GM12878 (cell line): ENCODE measurements at regions not wholly inside any gene's neighbourhood (a gene's known extent, or its start where the extent isn't known, plus 50 kb on each side); places are given as distances from the start of the nearest gene placed in this dataset.

Experiments
- ATAC-seq: fragments of 200-7000 bp; cut with Tn5 transposase; 3 replicates; pipeline ENCODE4 v1.9.1; 2020; ENCODE audit warnings: mild to moderate bottlenecking, moderate library complexity
- BruUV-seq: library from RNA; stranded (reverse); fragments of 400-500 nt; replicated peaks from 2 replicates; lab custom pipeline; 2021; lab: Mats Ljungman, UMichigan
- CTCF ChIA-PET: fragments of 300-600 bp; sonication (Branson Sonifier 250); formaldehyde crosslinking; extraction: SDS; loops from one replicate; lab custom pipeline; 2021; ENCODE audit warnings: inconsistent platforms; lab: Yijun Ruan, JAX
- POLR2A ChIA-PET: fragments of 350-600 bp; formaldehyde crosslinking; extraction: SDS; loops from one replicate; lab custom pipeline; 2021; ENCODE audit warnings: inconsistent platforms; lab: Charles Lee
- RAD21 ChIA-PET: fragments of 300-600 bp; sonication (Branson Sonifier 250); formaldehyde crosslinking; loops from one replicate; lab custom pipeline; 2023; ENCODE audit warnings: antibody characterized with exemption; ENCODE audit not compliant: unreplicated experiment; lab: Charles Lee
- SMC1A ChIA-PET: fragments of 300-600 bp; sonication (Branson Sonifier 250); formaldehyde crosslinking; loops from one replicate; lab custom pipeline; 2023; ENCODE audit not compliant: unreplicated experiment, uncharacterized antibody; lab: Charles Lee
- DNase-seq: peaks from one replicate; pipeline ENCODE4 v3.0.0-alpha.2; 2011; ENCODE audit warnings: low read depth, low spot score
- FAIRE-seq: peaks from 3 replicates; lab custom pipeline; 2011; peaks lifted over from hg19 to GRCh38; lab: Jason Lieb, UNC
- H2AFZ ChIP-seq: 2 replicates; pipeline ENCODE4 v1.6.0; 2011; ENCODE audit warnings: low read depth, low read length, control low read depth; ENCODE audit not compliant: control insufficient read depth
- H3K27ac ChIP-seq: 2 replicates; pipeline ENCODE4 v1.5.1; 2011; ENCODE audit warnings: control low read depth; ENCODE audit not compliant: control insufficient read depth, insufficient read depth
- H3K27me3 ChIP-seq, 2 experiments: replicated peaks in 1 of 2; 2 replicates each; pipeline versions ENCODE4 v1.6.0 to v1.6.1; 2011; ENCODE audit warnings: low read length in 1 of 2; ENCODE audit not compliant: control insufficient read depth in 2 of 2, insufficient read depth in 2 of 2
- H3K36me3 ChIP-seq, 2 experiments: 2 replicates each; pipeline ENCODE4 v1.5.1; 2011; ENCODE audit warnings: low read length in 1 of 2; ENCODE audit not compliant: control insufficient read depth in 2 of 2, insufficient read depth in 2 of 2
- H3K4me1 ChIP-seq: 2 replicates; pipeline ENCODE4 v1.6.1; 2011; ENCODE audit warnings: mild to moderate bottlenecking, low read length, moderate library complexity, mixed read lengths; ENCODE audit not compliant: control insufficient read depth, insufficient read depth
- H3K4me2 ChIP-seq: 2 replicates; pipeline ENCODE4 v1.6.0; 2011; ENCODE audit warnings: control low read depth; ENCODE audit not compliant: control insufficient read depth, insufficient read depth
- H3K4me3 ChIP-seq: fragments of 200-600 bp; sonication (generic); 2 replicates; pipeline ENCODE4 v1.5.1; 2016
- H3K79me2 ChIP-seq: 2 replicates; pipeline ENCODE4 v1.6.0; 2011; ENCODE audit warnings: low read length; ENCODE audit not compliant: control insufficient read depth, insufficient read depth
- H3K9ac ChIP-seq: 2 replicates; pipeline ENCODE4 v1.8.0; 2011; ENCODE audit warnings: low read length, control low read depth, mixed read lengths; ENCODE audit not compliant: control insufficient read depth, insufficient read depth
- H3K9me3 ChIP-seq: replicated peaks from 3 replicates; pipeline ENCODE4 v1.5.1; 2011; ENCODE audit warnings: mild to moderate bottlenecking, low read length; ENCODE audit not compliant: control insufficient read depth, insufficient read depth
- H4K20me1 ChIP-seq: 2 replicates; pipeline ENCODE4 v1.6.0; 2011; ENCODE audit not compliant: control insufficient read depth, insufficient read depth
- BCL11A ChIP-seq: IDR thresholded peaks from 2 replicates; pipeline ENCODE4 v1.6.1; 2011; ENCODE audit warnings: low read depth, low read length
- CEBPB ChIP-seq, 2 experiments: fragments of 150-350 bp in 1 of 2; IDR thresholded peaks; 2 replicates each; pipeline ENCODE4 v1.6.1; 2012 to 2014; ENCODE audit warnings: low read depth in 2 of 2, low read length in 2 of 2, borderline replicate concordance in 1 of 2, inconsistent platforms in 1 of 2
- EGR1 ChIP-seq, 2 experiments: IDR thresholded peaks; 1 replicate in 1 of 2; 2 replicates in 1 of 2; pipeline ENCODE4 v1.6.1; 2011 to 2012; ENCODE audit warnings: low read depth in 2 of 2, low read length in 2 of 2, borderline replicate concordance in 1 of 2, mild to moderate bottlenecking in 1 of 2, moderate library complexity in 1 of 2
- GABPA ChIP-seq: IDR thresholded peaks from 2 replicates; pipeline ENCODE4 v1.6.1; 2014; ENCODE audit warnings: antibody characterized with exemption, low read depth, mild to moderate bottlenecking, inconsistent platforms
- HDAC2 ChIP-seq: fragments of 200-600 bp; sonication (generic); IDR thresholded peaks from 2 replicates; pipeline ENCODE4 v1.6.1; 2017
- IKZF1 ChIP-seq: fragments of 450-650 bp; conservative IDR thresholded peaks from 2 replicates; pipeline ENCODE4 v1.6.1; 2017; ENCODE audit warnings: antibody characterized with exemption, mild to moderate bottlenecking
- MTA2 ChIP-seq: fragments of 450-650 bp; IDR thresholded peaks from 2 replicates; pipeline ENCODE4 v1.6.1; 2016; ENCODE audit warnings: low read depth, mild to moderate bottlenecking, moderate library complexity
- MTA3 ChIP-seq: IDR thresholded peaks from 2 replicates; pipeline ENCODE4 v1.6.1; 2012; ENCODE audit warnings: low read length, inconsistent platforms, borderline replicate concordance
- NBN ChIP-seq: fragments of 450-650 bp; IDR thresholded peaks from 2 replicates; pipeline ENCODE4 v1.6.1; 2016
- RAD21 ChIP-seq: IDR thresholded peaks from 2 replicates; pipeline ENCODE4 v1.6.1; 2011; ENCODE audit warnings: mild to moderate bottlenecking, low read depth, low read length, moderate library complexity; ENCODE audit not compliant: insufficient read depth
- SMAD5 ChIP-seq: IDR thresholded peaks from 2 replicates; pipeline ENCODE4 v1.6.1; 2016; ENCODE audit warnings: antibody characterized with exemption, low read depth
- TARDBP ChIP-seq: IDR thresholded peaks from 2 replicates; pipeline ENCODE4 v1.6.1; 2016; ENCODE audit warnings: borderline replicate concordance
- YY1 ChIP-seq: IDR thresholded peaks from 2 replicates; pipeline ENCODE4 v1.6.1; 2011; ENCODE audit warnings: low read depth, mild to moderate bottlenecking, low read length
- ZBED1 ChIP-seq: IDR thresholded peaks from 2 replicates; pipeline ENCODE4 v1.6.1; 2016; ENCODE audit warnings: borderline replicate concordance
- ZNF207 ChIP-seq: fragments of 450-650 bp; IDR thresholded peaks from 2 replicates; pipeline ENCODE4 v1.6.1; 2014; ENCODE audit warnings: antibody characterized with exemption, mild to moderate bottlenecking, borderline replicate concordance
- ZNF592 ChIP-seq: fragments of 450-650 bp; IDR thresholded peaks from 2 replicates; pipeline ENCODE4 v1.6.1; 2017; ENCODE audit warnings: mild to moderate bottlenecking, moderate library complexity
- WGBS: methylation state at CpG from one replicate; pipeline ENCODE4 v1.1.6; 2016; ENCODE audit warnings: low lambda C conversion rate; ENCODE audit not compliant: insufficient replicate concordance, insufficient coverage; ENCODE audit errors: missing lambda C conversion rate; 5-methylcytosine and 5-hydroxymethylcytosine counted together
- in situ Hi-C: fragments of 300-500 bp; cut with MboI; formaldehyde crosslinking; loops from 9 replicates; pipeline ENCODE4 v1.14.3; 2018; ENCODE audit warnings: mixed read lengths
- intact Hi-C: fragments of 100-400 bp; cut with micrococcal nuclease; formaldehyde crosslinking; loops from one replicate; pipeline ENCODE4 v1.14.2; 2022; ENCODE audit not compliant: unreplicated experiment
- TF ChIP-seq, protein P1 (sequence below): fragments of 150-350 bp; IDR thresholded peaks from 2 replicates; pipeline ENCODE4 v1.6.1; 2016; ENCODE audit warnings: low read depth, low read length

- POLR2A ChIA-PET = interaction anchor here (1.3 kb wide), 1 partner anchor 43 kb away, joined by 3 read pairs; no protein-coding TSS in a partner anchor
- intact Hi-C loops (no loop called here), in situ Hi-C loops (no loop called here)
- ATAC-seq (peak; percentile 84), FAIRE-seq (peak; percentile 72), DNase-seq (peak; percentile 42)
- H3K36me3 ChIP-seq = no peaks in the 10 kb centered on the region
- CTCF ChIA-PET = interaction anchor here (0.5 to 1.2 kb wide), 3 partner anchors 43 to 234 kb away, joined by 3 to 5 read pairs (median 3); no protein-coding TSS in a partner anchor
- SMC1A ChIA-PET = interaction anchor here (0.7 to 1.2 kb wide), 3 partner anchors 8 to 80 kb away, joined by 3 read pairs; no protein-coding TSS in a partner anchor
- peak overlapping the region; percentile 19; the same call in 1 of the 2 replicates for H3K4me3 ChIP-seq
- peaks cover 1% of the 10 kb centered on the region; the same call in 1 of the 3 replicates for H3K9me3 ChIP-seq
- H3K4me1 ChIP-seq = peaks cover 12% of the 10 kb centered on the region
- H2AFZ ChIP-seq = peak overlapping the region; percentile 61
- WGBS = 4% methylated on average over 3 of the region's 3 CpGs
- no peaks in the 10 kb centered on the region for H3K27me3 ChIP-seq
- no peaks in the 10 kb centered on the region for H4K20me1 ChIP-seq
- RAD21 ChIA-PET = interaction anchor here (0.8 kb wide), 1 partner anchor 112 kb away, joined by 3 read pairs; no protein-coding TSS in a partner anchor
- H3K9ac ChIP-seq = no peak overlapping the region
- H3K4me2 ChIP-seq = peak overlapping the region; percentile 62
- H3K79me2 ChIP-seq = no peaks in the 10 kb centered on the region
- BruUV-seq = no TSS peak
- H3K27ac ChIP-seq = peak overlapping the region; percentile 50
- peak; percentile 72; the same call in 1 of the 2 replicates for TF ChIP-seq NBN
- no peak for TF ChIP-seq ZNF207
- TF ChIP-seq MTA2 = peak; percentile 67
- peak; percentile 72; the same call in 1 of the 2 replicates for TF ChIP-seq ZBED1
- no peak for TF ChIP-seq TARDBP
- no peak for TF ChIP-seq CEBPB (IDR thresholded peaks at IDR 0.05; ENCODE audit: borderline replicate concordance in 1 of 2, low read depth in 2 of 2, low read length in 2 of 2)
- TF ChIP-seq, protein P1, sequence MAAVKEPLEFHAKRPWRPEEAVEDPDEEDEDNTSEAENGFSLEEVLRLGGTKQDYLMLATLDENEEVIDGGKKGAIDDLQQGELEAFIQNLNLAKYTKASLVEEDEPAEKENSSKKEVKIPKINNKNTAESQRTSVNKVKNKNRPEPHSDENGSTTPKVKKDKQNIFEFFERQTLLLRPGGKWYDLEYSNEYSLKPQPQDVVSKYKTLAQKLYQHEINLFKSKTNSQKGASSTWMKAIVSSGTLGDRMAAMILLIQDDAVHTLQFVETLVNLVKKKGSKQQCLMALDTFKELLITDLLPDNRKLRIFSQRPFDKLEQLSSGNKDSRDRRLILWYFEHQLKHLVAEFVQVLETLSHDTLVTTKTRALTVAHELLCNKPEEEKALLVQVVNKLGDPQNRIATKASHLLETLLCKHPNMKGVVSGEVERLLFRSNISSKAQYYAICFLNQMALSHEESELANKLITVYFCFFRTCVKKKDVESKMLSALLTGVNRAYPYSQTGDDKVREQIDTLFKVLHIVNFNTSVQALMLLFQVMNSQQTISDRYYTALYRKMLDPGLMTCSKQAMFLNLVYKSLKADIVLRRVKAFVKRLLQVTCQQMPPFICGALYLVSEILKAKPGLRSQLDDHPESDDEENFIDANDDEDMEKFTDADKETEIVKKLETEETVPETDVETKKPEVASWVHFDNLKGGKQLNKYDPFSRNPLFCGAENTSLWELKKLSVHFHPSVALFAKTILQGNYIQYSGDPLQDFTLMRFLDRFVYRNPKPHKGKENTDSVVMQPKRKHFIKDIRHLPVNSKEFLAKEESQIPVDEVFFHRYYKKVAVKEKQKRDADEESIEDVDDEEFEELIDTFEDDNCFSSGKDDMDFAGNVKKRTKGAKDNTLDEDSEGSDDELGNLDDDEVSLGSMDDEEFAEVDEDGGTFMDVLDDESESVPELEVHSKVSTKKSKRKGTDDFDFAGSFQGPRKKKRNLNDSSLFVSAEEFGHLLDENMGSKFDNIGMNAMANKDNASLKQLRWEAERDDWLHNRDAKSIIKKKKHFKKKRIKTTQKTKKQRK = no peak
- TF ChIP-seq MTA3 = peak; percentile 53; the same call in 1 of the 2 replicates
- no peak for TF ChIP-seq RAD21
- TF ChIP-seq YY1 = 0 out of 2 replicates have a peak, but pooled peaks have one; percentile 15
- no peak for TF ChIP-seq SMAD5
- TF ChIP-seq BCL11A = 0 out of 2 replicates have a peak, but pooled peaks have one; percentile 34
- no peak for TF ChIP-seq GABPA
- TF ChIP-seq ZNF592 = no peak
- no peak for TF ChIP-seq HDAC2
- TF ChIP-seq EGR1 (IDR thresholded peaks at IDR 0.05; ENCODE audit: borderline replicate concordance in 1 of 2, low read depth in 2 of 2, low read length in 2 of 2) = peak in 1 of 2 experiments; percentile 25; a peak in 1 of 3 replicates
- peak; percentile 82 for TF ChIP-seq IKZF1
These were observed 75.2 kb upstream of the SCAF11 start for GRCh38 chr12:46065412-46066166.
